Islet of Langerhans (tissue), 1 donor: ENCODE measurements at regions not wholly inside any gene's neighbourhood (a gene's known extent, or its start where the extent isn't known, plus 50 kb on each side); places are given as distances from the start of the nearest gene placed in this dataset.
"Not testable (repeated sequence)": the region's sequence is repeated elsewhere in the genome, so short reads cannot be mapped to it uniquely, and the experiment has no call there.

Experiments
- FAIRE-seq: peaks from one replicate; lab custom pipeline; 2011; peaks lifted over from hg19 to GRCh38; lab: Jason Lieb, UNC

- not testable (repeated sequence) for FAIRE-seq
Measured at GRCh38 chr4:43637893-43638292, 745.4 kb downstream of the GRXCR1 start.

- no peak for FAIRE-seq
Measured at GRCh38 chr4:43651991-43652390, 759.5 kb downstream of the GRXCR1 start.

DNA sequence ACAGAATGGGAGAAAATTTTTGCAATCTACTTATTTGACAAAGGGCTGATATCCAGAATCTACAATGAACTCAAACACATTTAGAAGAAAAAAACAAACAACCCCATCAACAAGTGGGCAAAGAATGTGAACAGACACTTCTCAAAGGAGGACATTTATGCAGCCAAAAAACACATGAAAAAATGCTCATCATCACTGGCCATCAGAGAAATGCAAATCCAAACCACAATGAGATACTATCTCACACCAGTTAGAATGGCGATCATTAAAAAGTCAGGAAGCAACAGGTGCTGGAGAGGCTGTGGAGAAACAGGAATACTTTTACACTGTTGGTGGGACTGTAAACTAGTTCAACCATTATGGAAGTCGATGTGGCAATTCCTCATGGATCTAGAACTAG is 767.0 kb downstream of the GRXCR1 start:
- FAIRE-seq = not testable (repeated sequence)

DNA sequence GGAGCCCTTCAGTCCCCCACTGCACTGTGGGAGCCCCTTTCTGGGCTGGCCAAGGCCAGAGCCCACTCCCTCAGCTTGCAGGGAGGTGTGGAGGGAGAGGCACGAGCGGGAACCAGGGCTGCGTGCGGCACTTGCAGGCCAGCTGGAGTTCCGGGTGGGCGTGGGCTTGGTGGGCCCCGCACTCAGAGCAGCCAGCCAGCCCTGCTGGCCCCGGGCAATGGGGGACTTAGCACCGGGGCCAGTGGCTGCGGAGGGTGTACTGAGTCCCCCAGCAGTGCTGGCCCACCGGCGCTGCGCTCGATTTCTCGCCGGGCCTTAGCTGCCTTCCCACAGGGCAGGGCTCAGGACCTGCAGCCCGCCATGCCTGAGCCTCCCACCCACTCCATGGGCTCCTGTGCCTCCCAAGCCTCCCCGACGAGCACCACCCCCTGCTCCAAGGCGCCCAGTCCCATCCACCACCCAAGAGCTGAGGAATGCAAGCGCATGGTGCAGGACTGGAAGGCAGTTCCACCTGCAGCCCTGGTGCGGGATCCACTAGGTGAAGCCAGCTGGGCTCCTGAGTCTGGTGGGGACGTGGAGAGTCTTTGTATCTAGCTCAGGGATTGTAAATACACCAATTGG is 776.2 kb downstream of the KCTD8 start:
- FAIRE-seq = not testable (repeated sequence)

- FAIRE-seq = no peak
Measured at GRCh38 chr4:43680421-43680820, 768.2 kb downstream of the KCTD8 start.

DNA sequence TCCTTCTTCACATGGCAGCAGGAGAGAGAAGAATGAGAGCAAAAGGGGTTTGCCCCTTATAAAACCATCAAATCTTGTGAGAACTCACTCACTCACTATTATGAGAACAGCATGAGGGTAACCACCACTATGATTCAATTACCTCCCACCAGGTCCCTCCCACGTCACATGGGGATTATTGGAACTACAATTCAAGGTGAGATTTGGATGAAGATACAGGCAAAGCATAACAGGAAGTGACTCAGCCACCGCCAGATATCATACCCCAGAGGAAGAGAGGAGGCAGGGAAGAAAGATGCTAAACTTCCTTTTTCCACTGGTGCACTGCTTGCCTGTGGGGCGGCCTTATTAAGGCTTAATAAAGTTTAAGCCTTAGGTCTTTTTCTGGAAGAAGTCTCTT is 766.1 kb downstream of the KCTD8 start:
- FAIRE-seq = no peak

DNA sequence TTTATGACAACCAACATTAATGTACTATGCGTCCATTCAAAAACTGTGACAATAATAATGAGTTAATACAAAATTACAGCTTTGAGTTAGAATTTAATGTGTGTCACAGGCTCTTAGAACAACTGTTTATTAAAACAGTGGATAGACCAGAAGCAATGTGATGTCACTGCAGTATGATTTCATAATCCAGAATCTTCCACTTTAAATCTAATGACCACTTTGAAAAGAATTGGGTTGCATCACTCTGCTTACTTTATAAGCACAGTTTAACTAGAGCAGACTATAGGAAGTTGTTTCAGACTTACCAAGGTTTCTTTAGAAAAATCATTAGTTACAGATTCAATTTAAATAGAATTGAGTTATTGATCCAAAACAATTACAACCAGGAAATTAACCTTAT is 758.5 kb downstream of the KCTD8 start:
- no peak for FAIRE-seq

- no peak for FAIRE-seq
Measured at GRCh38 chr4:43693876-43694275, 754.7 kb downstream of the KCTD8 start.

DNA sequence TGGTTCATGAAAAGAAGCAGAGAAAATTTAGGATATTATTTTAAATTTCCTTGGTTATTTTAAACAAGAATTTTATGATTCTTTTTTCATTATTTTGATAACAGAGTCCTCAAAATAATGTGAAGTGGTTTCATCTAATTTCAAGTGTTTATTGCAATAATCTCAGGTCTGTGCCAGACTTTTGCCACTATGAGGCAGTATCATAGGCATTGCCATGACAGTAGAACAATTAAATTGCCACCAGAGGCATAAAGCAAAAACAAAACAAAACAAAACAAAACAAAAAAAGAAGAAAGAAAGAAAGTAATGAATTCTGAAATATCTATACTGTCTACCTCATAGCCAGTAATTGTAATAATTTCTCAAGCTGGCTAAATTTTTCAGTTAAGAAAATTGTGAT is 739.2 kb downstream of the KCTD8 start:
- FAIRE-seq = no peak

GRCh38 chr4:43716721-43717395 is 731.8 kb downstream of the KCTD8 start:
- no peak for FAIRE-seq

GRCh38 chr4:43718369-43718768 is 730.2 kb downstream of the KCTD8 start:
- FAIRE-seq = no peak

GRCh38 chr4:43732829-43733426 is 715.7 kb downstream of the KCTD8 start:
- no peak for FAIRE-seq

DNA sequence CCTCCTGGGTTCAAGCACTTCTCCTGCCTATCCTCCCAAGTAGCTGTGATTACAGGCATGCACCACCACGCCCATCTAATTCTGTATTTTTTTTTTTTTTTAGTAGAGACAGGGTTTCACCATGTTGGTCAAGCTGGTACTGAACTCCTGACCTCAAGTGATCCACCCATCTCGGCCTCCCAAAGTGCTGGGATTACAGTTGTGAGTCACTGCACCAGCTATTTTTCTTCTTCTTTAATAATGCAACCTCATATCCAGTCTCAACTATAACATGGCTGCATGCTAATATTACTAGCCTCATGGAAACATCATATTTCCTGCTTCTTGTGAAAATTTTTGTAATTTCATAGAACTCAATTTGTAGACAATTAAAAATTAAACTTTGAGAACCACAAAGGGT is 706.5 kb downstream of the KCTD8 start:
- FAIRE-seq = no peak

DNA sequence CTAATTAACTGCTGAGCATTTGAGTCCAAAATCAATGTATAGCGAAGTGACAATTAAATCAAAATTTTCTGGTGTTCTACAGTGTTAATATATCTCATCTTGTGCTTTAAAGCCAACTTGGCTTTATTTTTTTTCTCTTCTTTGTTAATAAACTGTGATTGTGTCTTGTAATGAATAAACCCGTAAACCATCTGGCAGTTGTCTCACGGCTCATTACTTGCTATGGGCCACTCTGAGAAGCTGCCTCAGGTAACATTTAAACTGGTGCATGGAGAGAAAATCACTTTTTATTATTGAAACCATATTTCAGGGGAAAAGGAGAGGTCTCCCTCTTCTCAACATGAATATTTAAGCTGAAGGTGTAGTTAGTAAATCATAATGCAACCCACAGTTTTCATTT is 694.0 kb downstream of the KCTD8 start:
- peak; percentile 13 for FAIRE-seq

GRCh38 chr4:43757147-43757546 is 691.5 kb downstream of the KCTD8 start:
- FAIRE-seq = peak; percentile 91

DNA sequence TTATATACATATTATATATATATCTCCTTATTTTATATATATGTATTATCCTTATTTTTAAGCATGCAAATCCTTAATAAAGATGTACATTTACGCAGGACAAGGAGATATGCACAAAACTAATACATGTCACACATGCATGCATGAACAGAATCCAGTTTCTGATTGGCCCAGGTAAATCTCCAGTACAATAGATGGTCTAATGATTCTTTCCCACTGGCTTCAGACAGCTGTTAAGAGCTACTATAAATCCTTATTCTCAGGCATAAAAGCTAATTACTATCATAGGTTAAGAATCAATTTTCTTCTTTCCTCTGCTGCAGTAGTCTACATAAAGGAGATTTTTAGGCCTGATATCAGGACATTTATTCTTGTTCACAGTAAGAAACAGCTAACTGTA is 689.8 kb downstream of the KCTD8 start:
- no peak for FAIRE-seq

GRCh38 chr4:43763029-43763610 is 685.5 kb downstream of the KCTD8 start:
- FAIRE-seq = peak; percentile 5

DNA sequence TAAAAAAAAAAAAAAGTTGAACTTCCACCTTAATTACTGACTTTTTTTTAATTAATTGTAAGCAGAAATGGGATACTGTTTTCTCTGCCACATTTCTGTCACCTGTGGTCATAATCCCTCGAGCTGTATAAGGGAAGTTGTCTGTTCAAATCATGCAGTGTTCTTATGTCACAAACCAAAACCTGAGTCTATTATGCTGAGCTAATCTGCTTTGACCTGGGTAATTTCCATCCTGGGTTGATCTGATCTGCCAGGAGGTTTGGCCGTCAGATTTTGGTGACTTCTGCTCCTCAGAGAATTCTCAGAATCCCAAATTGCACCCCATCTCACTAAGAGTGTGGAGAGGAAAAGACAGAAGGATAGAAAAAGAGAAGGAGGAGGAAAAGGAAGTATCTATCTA is 683.1 kb downstream of the KCTD8 start:
- no peak for FAIRE-seq

GRCh38 chr4:43766648-43767047 is 682.0 kb downstream of the KCTD8 start:
- FAIRE-seq = no peak

DNA sequence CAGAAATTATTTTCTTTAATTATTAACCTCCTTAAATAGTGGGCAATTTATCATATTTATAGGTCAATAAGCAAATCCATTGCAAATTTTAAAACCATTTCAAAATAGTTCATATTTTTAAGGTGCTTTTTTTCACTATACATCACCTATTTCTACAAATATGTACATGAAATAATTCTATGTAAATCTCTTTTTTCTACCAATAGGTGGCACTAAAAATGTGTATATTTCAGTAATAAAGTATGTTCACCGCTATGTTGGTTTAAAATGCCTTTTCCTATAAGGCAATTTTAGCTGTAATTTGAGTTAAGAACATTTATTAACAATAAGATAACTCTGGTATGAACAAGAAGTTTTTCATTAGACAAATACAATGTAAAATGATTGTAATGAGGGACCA is 672.2 kb downstream of the KCTD8 start:
- peak; percentile 82 for FAIRE-seq

GRCh38 chr4:43778187-43778915 is 670.3 kb downstream of the KCTD8 start:
- FAIRE-seq = no peak

DNA sequence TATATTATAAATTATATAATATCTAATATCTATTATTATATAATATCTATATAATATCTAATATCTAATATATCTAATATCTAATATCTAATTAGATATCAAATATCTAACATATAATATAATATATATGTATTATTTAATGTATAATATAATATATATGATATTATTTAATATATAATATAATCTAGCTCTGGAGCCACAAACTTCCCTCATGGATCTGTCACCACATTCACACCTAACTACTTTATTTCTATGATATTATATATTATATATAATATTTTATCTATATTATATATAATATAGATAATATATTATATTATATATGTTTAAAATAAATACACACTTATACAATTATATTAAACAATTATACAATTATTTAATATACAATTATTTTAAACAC is 667.5 kb downstream of the KCTD8 start:
- no peak for FAIRE-seq

DNA sequence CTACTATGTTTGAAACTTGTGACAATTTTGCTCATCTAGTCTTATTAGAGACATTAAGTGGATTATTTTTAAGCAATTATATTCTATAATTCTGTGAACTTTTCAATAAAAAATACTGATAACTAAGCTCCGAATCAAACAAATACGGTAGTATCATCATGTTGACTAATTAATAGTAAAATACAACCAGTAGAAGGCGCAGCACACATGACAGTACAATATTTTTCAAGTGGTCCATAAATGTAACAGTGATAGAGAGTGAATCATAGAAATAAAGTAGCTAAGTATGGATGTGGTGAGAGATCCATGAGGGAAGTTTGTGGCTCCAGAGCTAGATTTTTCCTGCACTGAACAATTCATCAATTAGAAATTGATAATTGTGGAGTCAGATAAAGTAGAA is 666.2 kb downstream of the KCTD8 start:
- no peak for FAIRE-seq
